ENCODE measurements at regions not wholly inside any gene's neighbourhood (a gene's known extent, or its start where the extent isn't known, plus 50 kb on each side); places are given as distances from the start of the nearest gene placed in this dataset.

- Histone ChIP-seq H3K4ac (ENCODE audit: low read depth, low read length) (no peak overlapping the region), H3K27ac (ENCODE audit: insufficient read depth, low read length) (no peak overlapping the region), H3K4me3 (ENCODE audit: insufficient read depth, low read depth, low read length) (no peak overlapping the region), H2BK15ac (ENCODE audit: low read depth, low read length) (no peak overlapping the region), H3K27me3 (ENCODE audit: control insufficient read depth, insufficient read depth, low read length) (no peaks in the 10 kb centered on the region), H3K56ac (ENCODE audit: extremely low read depth, insufficient read depth, low read length) (no peak overlapping the region), H4K8ac (ENCODE audit: low read depth in 2 of 2, low read length in 2 of 2) (no peak overlapping the region), H3K9me3 (ENCODE audit: control insufficient read depth, insufficient read depth, low read length) (peaks cover 13% of the 10 kb centered on the region; the same call in 1 of the 2 replicates), H3K79me1 (ENCODE audit: low read depth in 1 of 2, low read length in 2 of 2) (no peaks in the 10 kb centered on the region), H3K23ac (ENCODE audit: low read depth, low read length) (no peak overlapping the region), H4K91ac (ENCODE audit: insufficient read depth, low read depth, low read length) (no peak overlapping the region), H3K9me1 (ENCODE audit: insufficient read depth, low read length) (no peaks in the 10 kb centered on the region), H3K18ac (ENCODE audit: low read depth, low read length) (no peak overlapping the region), H4K20me1 (ENCODE audit: insufficient read depth, low read length) (no peaks in the 10 kb centered on the region), H3K4me2 (ENCODE audit: low read depth, low read length) (no peak overlapping the region), H3K36me3 (ENCODE audit: control insufficient read depth, insufficient read depth, low read length) (no peaks in the 10 kb centered on the region), H3K9ac (ENCODE audit: low read depth, low read length) (no peak overlapping the region), H4K5ac (ENCODE audit: low read depth, low read length) (no peak overlapping the region), H2AFZ (replicated peaks; ENCODE audit: low read length, poor library complexity) (no peak overlapping the region), H2AK5ac (ENCODE audit: low read depth, low read length) (no peak overlapping the region), H2BK5ac (ENCODE audit: low read depth, low read length, poor library complexity, severe bottlenecking) (no peak overlapping the region), H2AK9ac (replicated peaks; ENCODE audit: low read depth, low read length, poor library complexity) (no peak overlapping the region), H2BK120ac (ENCODE audit: low read depth, low read length) (no peak overlapping the region), H3K14ac (replicated peaks; ENCODE audit: low read depth, low read length) (no peak overlapping the region), H3K4me1 (ENCODE audit: control insufficient read depth, insufficient read depth, low read length) (no peaks in the 10 kb centered on the region), H2BK20ac (ENCODE audit: low read depth, low read length) (no peak overlapping the region)
- intact Hi-C loops (cut with micrococcal nuclease): no loop called here
- no TSS peak for BruUV-seq (replicated peaks)
- no peak for TF ChIP-seq NFE2L2 (IDR thresholded peaks at IDR 0.05; ENCODE audit: low read depth, low read length)
- no peak for TF ChIP-seq BHLHE40 (IDR thresholded peaks at IDR 0.05; ENCODE audit: low read depth, low read length)
- TF ChIP-seq RFX5 (IDR thresholded peaks at IDR 0.05; ENCODE audit: low read depth, low read length): no peak
- TF ChIP-seq MAFK (IDR thresholded peaks at IDR 0.05; ENCODE audit: low read depth, low read length): no peak
- no peak for TF ChIP-seq RAD21 (IDR thresholded peaks at IDR 0.05; ENCODE audit: low read length)
- no peak for TF ChIP-seq CHD1 (IDR thresholded peaks at IDR 0.05; ENCODE audit: low read depth, low read length)
- TF ChIP-seq RCOR1 (IDR thresholded peaks at IDR 0.05; ENCODE audit: insufficient replicate concordance, low read length): no peak
- no peak for TF ChIP-seq FOS (IDR thresholded peaks at IDR 0.05; ENCODE audit: low read depth, low read length)
- no peak for TF ChIP-seq SMC3 (IDR thresholded peaks at IDR 0.05; ENCODE audit: low read depth, low read length)
- TF ChIP-seq POLR2A (IDR thresholded peaks at IDR 0.05; ENCODE audit: low read depth, low read length): no peak
- TF ChIP-seq CTCF (conservative IDR thresholded peaks at IDR 0.05; ENCODE audit: low read depth, low read length): no peak
- TF ChIP-seq CEBPB (IDR thresholded peaks at IDR 0.05; ENCODE audit: low read depth, low read length): no peak
- TF ChIP-seq MXI1 (IDR thresholded peaks at IDR 0.05; ENCODE audit: borderline replicate concordance, low read depth, low read length): no peak
- no peak for TF ChIP-seq USF2 (IDR thresholded peaks at IDR 0.05; ENCODE audit: low read depth, low read length)
- no peak for TF ChIP-seq MAZ (IDR thresholded peaks at IDR 0.05; ENCODE audit: borderline replicate concordance, low read depth, low read length)
- TF ChIP-seq ELK1 (IDR thresholded peaks at IDR 0.05; ENCODE audit: borderline replicate concordance, low read depth, low read length): no peak
- no peak for DNase-seq
- no CpG with 5 or more reads among the region's 2 CpGs for WGBS, 2 experiments (ENCODE audit: extremely low coverage in 2 of 2, insufficient read length in 1 of 2)
- dilution Hi-C loops (cut with HindIII; ENCODE audit: low sequenced_read_pairs, unreplicated experiment): no loop called here
- in situ Hi-C loops (cut with MboI; ENCODE audit: low sequenced_read_pairs): no loop called here
- POLR2A ChIA-PET (ENCODE audit: unreplicated experiment): no interaction called here
- CTCF ChIA-PET: interaction anchor here (0.6 kb wide), 1 partner anchor 127 kb away, joined by 3 read pairs; no protein-coding TSS in a partner anchor
- no peak for ATAC-seq (ENCODE audit: low read depth)
These were observed 630.2 kb downstream of the ZNF385D start for GRCh38 chr3:21120826-21121225.
